Thyroid gland (tissue), 4 donors: ENCODE measurements at regions not wholly inside any gene's neighbourhood (a gene's known extent, or its start where the extent isn't known, plus 50 kb on each side); places are given as distances from the start of the nearest gene placed in this dataset.

Experiments used
- CTCF ChIP-seq, 6 experiments: fragments of 200-600 bp in 3 of 6; fragments of 450-650 bp in 3 of 6; sonication (generic) in 3 of 6; IDR thresholded peaks; one replicate each; pipeline ENCODE4 v1.5.1; 2016 to 2019; ENCODE audit warnings: antibody characterized with exemption in 6 of 6, mild to moderate bottlenecking in 2 of 6, inconsistent platforms in 1 of 6, moderate library complexity in 1 of 6
- POLR2A ChIP-seq, 2 donors: fragments of 450-650 bp; IDR thresholded peaks; one replicate each; pipeline ENCODE4 v1.6.1; 2017; ENCODE audit warnings: antibody characterized with exemption in 2 of 2, mild to moderate bottlenecking in 2 of 2, moderate library complexity in 1 of 2

GRCh38 chr1:82932207-82932606 lies 1066.7 kb downstream of the TTLL7 start:
- TF ChIP-seq CTCF (IDR thresholded peaks at IDR 0.05) (no peak), POLR2A (IDR thresholded peaks at IDR 0.05) (no peak)
